NCI-H446 (cell line): ENCODE measurements at regions not wholly inside any gene's neighbourhood (a gene's known extent, or its start where the extent isn't known, plus 50 kb on each side); places are given as distances from the start of the nearest gene placed in this dataset.

Experiments used
- DNase-seq, 2 experiments: peaks; one replicate each; lab custom pipeline; 2025; lab: John Stamatoyannopoulos, UW

DNA sequence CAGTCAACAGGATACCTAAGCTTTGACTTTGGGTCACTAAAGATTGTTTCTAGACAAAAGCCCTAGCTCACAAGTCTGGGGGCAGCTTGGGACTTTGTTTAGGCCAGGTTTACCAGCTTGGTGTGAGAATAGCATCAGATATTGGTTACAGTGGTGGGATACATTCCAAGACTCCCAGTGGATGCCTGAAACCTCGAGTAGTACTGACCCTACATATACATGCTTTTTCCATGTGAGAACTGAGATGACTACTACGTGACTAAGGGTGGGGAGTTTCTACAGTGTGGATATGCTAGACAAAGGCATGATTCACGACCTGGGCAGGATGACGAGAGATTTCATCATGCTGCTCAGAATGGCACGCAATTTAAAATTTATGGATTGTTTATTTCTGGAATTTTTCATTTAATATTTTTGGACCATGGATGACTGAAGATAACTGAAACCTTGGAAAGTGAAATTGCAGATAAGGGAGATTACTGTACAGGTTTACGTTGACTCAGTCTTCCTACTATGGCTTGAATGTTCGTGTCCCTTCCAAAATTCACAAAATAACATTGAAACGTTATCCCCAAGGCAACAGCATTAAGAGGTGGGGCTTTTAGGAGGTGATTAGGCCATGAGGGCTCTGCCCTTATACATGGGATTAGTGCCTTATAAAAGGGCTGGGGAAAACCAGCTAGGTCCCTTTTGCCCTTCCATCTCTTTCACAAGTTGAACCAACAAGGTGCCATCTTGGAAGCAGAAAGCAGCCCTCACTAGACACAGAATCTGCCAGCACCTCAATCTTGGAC is 50.2 kb upstream of the CTAGE1 start:
- no peak for DNase-seq

DNA sequence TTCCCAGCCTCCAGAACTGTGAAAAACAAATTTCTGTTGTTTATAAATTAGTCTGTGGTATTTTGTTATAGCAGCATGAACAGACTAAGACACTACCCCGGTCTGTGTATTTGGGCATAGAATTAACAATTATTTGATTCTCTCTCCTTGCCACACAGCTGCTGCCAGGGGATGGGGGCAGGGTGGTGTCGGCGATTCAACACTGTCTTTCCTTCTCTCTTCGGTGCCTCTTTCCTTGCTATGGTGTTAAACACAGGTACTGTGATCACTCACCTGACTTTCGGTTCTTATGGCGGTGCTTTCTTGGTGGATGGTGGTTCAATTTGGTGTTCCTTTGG is 50.8 kb upstream of the CTAGE1 start:
- DNase-seq: no peak

- DNase-seq: no peak
These were observed 51.5 kb upstream of the CTAGE1 start for GRCh38 chr18:22469061-22469734.

DNA sequence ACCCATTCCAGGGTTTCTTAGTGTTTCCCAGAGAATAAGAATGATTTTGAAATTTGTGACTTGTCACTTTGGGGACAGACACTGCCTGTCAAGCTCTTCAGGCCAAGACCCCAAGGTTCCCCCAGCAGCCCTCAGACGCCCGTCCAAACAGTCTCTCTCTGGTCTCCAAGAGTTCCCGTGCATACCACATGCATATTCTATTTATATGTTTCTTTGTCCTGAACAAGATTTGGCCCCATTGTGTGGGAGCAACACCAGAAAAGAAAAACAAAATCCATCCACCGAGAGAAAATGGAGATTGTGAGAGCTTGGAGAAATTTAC is 52.2 kb upstream of the CTAGE1 start:
- DNase-seq: no peak

DNA sequence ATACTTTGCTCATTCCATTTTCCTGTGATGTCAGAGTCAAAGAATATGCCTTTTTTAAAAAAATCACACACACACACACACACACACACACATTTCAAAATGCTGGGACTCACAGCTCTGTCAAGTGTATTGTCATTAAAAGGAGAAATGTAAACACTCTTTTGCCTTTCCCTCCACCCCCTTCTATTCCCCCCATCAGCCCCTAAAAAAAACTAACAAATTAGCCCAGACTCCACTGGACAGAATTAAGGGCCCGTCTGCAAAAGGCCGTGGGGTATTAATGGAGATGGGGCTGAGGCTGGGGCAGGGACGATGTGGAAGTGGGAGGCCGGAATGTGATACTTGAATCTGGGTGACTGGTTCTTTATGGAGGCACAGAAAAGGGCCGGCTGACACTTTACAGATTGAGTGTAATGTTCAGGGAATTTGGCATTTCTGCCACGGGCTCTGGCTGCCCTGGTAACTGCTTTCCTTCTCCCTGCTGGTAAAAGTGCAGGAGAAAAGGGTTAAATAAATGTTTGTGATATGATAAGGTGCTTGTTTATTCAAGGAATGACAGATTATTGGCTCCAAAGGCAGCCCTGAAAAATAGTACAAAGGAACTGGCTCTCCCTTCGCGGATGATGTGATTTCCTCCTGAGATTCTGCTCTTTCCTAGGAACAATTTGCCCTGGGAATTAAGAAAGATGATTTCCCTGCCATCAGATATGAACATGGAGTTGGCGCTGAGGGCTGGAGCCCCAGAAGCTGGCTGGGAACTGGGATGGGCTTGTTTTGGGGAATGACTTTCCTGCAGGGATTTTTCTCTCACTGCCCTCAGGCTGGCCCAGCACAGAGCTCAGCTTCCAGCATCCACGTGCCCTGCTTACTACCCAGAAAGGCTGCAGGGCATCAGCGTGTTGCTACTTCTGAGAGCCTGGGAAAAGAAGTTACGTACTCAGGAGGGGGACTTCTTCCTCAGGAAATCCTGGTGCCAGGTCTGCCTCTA is 52.8 kb upstream of the CTAGE1 start:
- no peak for DNase-seq

- no peak for DNase-seq
These were observed 53.9 kb upstream of the CTAGE1 start for GRCh38 chr18:22471546-22472131.

DNA sequence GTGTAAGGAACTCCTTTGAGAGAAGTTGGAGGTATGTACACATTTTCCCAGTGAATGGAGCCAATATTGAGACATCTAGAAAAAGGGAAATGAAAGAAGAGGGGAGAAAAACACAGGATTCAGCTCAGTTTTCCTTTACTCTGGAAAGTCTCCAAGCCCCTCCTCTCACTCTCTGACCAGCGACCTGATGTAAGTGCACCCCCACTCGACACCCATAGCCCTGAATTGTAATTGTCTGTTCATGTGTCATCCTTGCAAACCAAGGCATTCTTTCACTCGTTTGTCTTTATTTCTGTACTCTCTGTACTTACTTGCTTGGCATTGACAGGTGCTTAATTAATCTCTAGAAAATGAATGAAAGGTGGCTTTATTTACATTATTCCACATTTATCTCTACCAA is 55.7 kb upstream of the CTAGE1 start:
- no peak for DNase-seq

DNA sequence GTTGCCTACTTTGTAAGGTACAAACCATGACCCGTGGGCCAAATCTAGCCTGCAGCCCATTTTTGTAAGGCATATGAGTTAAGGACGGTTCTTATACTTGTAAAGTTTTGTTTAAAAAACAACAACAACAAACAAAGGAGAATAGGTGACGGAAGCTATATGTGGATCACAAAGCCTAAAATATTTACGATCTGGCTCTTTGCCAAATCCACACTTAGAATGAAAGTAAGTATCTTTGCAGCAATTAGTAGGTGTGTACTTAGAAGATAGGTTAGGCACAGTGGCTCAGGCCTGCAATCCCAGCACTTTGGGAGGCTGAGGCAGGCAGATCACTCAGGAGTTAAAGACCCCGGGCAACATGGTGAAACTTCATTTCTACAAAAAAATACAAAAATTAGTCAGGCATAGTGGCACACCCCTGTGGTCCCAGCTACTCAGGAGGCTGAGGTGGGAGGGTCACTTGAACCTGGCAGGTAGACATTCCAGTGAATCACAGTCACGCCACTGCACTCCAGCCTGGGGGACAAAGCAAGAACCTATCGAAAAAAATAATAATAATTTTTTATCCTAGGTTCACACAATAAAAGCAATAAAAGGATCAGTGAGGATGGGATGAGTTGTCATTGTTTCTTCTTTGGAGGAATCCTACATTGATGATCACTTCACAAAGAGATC is 57.8 kb upstream of the CTAGE1 start:
- no peak for DNase-seq

GRCh38 chr18:22477222-22477621 is 59.5 kb upstream of the CTAGE1 start:
- no peak for DNase-seq

DNA sequence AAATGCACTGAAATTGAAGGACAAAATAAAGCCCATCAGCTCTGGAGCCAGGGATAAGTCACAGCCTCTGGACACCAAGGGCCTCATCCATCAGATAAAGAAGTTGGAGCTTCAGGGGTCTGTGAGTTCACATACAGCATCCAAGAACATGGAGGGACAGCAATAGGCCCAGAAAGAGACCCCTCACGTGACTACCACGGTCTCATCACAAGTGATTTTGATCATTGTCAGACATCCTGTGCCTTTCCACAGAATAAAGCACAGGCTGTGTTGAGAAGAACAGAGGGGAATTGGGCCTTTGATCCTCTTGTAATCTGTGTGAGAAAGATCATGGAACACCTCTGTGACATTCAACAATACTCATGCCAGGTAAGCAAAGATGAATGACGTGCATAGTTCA is 65.2 kb upstream of the CTAGE1 start:
- DNase-seq: no peak

- no peak for DNase-seq
These were observed 65.7 kb upstream of the CTAGE1 start for GRCh38 chr18:22483407-22483806.

GRCh38 chr18:22484471-22484870 is 66.8 kb upstream of the CTAGE1 start:
- no peak for DNase-seq

- DNase-seq: no peak
These were observed 68.1 kb upstream of the CTAGE1 start for GRCh38 chr18:22485808-22486244.

DNA sequence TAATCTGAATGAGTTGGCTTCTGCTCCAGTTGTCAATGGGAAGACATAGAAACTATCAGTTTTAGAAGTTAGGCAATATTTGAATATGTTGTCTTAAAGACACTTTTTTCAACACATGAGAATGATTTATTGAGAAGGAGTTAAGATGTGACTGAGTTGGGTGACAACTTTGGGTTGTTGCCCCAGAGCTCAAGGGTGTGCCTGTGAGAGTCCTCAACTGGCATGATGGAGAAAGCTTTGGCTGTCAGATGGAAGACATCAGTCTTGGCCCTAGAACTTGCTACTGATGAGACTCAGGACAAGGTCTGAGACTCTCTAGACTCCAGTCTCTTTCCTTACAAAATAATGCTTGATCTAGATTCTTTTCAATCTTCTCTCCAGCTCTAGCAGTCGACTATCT is 69.0 kb upstream of the CTAGE1 start:
- no peak for DNase-seq

DNA sequence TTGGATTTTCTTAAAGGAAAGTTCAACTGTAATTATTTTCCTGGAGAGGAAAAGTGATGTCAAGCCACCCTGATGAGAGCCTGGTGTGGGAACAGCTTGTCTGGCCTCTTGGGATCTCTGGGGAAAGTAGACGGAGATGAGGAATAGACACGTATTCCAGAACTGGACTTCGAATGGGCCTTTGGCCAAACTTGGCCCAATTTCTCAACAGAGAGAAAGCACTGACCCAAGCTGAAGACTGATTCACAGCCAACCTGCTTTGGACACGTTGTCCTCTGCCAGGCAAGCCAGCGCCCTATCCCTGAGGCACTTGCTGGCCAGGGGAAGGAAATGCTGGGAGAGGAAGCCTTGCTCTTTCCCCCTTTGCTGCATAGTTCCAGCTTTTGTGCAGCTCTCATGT is 70.8 kb upstream of the CTAGE1 start:
- DNase-seq: no peak

DNA sequence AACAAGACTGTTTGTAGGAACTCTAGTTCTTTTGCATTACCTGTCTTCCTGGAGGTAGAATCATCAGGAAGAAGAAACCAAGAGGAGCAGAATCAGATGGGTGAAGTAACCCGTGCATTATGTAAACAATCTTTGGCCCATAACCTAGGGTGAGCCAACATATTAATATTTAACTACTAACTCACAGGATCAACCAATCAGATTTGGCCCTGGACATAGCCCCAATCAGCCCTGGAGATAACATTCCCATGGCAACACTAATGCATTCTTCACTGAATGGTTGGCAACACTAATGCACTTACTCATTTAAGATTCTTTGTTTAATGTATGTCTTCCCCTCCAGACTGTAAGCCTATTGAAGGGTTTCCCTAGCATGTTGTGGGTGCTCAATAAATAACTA is 72.0 kb upstream of the CTAGE1 start:
- DNase-seq: no peak

DNA sequence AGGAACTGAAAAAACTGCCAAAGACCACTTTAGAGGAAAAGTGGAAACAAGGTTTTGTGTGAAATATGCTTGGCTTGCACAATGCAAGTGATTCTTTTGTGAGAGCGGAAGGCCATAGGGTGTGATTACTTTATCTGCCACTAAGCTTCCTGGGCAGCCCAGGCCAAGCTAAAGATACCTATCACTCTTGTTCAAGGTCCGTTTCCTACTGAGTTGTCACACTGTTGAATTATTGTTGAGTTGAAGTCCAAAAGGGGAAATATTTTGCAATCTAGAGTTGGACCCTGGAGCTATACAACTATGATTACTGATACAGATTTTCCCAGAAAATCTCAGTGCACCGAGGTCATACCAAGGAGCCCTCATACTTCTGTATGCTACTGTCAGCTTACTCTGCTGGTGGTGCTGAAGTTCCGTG is 72.7 kb upstream of the CTAGE1 start:
- DNase-seq: no peak

DNA sequence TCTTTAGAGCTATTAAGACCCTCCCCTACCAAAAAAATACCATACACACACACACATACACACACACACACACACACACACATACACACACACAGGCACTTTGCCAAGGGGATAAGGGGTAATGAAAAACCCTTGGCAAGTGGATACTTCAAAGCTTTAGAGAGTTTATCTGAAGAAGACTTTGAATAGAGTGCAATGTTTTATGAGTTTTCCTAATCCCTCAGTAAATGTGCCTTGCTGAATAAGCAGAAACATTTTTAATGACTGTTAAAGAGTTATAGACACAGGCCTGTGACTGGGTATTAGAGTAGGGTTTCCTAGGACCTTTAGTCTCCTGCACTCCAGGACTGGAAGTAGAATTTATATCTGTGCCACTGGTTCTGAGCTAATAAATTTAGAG is 75.5 kb upstream of the CTAGE1 start:
- DNase-seq: no peak

DNA sequence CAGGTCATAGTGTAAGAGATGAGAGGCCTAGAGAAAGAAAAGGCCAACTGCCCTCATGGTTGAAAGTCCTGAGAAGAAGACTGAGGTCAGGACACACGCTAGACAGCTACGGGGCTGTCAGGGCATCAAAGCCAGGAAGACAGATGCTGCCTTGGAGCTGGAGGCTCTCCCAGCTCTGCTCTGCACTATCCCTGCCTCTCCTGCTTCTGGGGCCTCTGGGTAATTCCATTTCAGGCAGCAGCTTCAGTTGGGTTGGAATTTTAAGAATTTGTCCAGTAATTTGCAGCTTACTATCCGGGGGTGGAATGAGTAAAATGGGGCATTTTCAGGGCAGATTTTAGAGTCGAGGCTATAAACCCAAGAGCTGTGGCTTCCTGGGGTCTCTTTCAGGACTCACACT is 76.2 kb upstream of the CTAGE1 start:
- no peak for DNase-seq

- no peak for DNase-seq
These were observed 77.1 kb upstream of the CTAGE1 start for GRCh38 chr18:22494771-22495170.

- DNase-seq: no peak
These were observed 81.7 kb upstream of the CTAGE1 start for GRCh38 chr18:22499421-22499820.

DNA sequence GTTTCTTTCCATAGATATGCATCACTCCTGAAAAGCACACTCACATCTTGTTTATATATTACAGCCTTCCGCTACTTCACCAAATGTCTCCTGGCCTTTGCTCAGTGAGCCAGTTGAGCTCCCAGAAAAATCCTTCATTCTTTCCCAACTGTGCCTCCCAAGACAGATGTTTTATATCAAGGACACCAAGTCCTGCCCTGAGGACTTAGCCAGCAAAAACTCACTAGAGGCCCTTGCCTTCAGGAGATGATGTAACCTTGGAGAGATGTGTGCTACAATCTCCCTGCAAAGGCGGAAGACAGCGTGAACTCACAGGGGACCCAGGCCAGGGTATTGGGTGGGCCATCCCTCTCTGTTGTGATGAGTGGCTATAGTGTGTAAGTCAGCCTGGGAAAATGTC is 86.1 kb upstream of the CTAGE1 start:
- DNase-seq: no peak
